Loucy (cell line): ENCODE measurements at regions not wholly inside any gene's neighbourhood (a gene's known extent, or its start where the extent isn't known, plus 50 kb on each side); places are given as distances from the start of the nearest gene placed in this dataset.
A peak's percentile ranks its signal among the peaks of the same experiment; 100 is the strongest.

Source experiments
- H2AFZ ChIP-seq: fragments of 200-600 bp; sonication (generic); 2 replicates; pipeline ENCODE4 v1.6.0; 2016; ENCODE audit warnings: antibody characterized with exemption, mild to moderate bottlenecking, low read length, moderate library complexity
- H3F3A ChIP-seq: fragments of 200-600 bp; 2 replicates; pipeline ENCODE4 v1.6.0; 2016; ENCODE audit warnings: antibody characterized with exemption, low read depth, mild to moderate bottlenecking
- H3K27me3 ChIP-seq: fragments of 200-600 bp; sonication (generic); 2 replicates; pipeline ENCODE4 v1.6.1; 2014; ENCODE audit warnings: low read length, mild to moderate bottlenecking; ENCODE audit not compliant: insufficient read depth, poor library complexity, severe bottlenecking
- H3K36me3 ChIP-seq: fragments of 200-600 bp; sonication (generic); 2 replicates; pipeline ENCODE4 v1.6.1; 2016; ENCODE audit warnings: low read length; ENCODE audit not compliant: insufficient read depth
- H3K4me1 ChIP-seq: fragments of 200-600 bp; sonication (generic); 2 replicates; pipeline ENCODE4 v1.5.1; 2014; ENCODE audit warnings: low read length, mild to moderate bottlenecking; ENCODE audit not compliant: insufficient read depth, poor library complexity, severe bottlenecking
- H3K4me2 ChIP-seq: fragments of 200-600 bp; sonication (generic); 2 replicates; pipeline ENCODE4 v1.6.0; 2014; ENCODE audit warnings: antibody characterized with exemption, low read length, low read depth, mild to moderate bottlenecking; ENCODE audit not compliant: poor library complexity, severe bottlenecking
- H3K4me3 ChIP-seq: fragments of 200-600 bp; sonication (generic); 2 replicates; pipeline ENCODE4 v1.5.1; 2014; ENCODE audit warnings: low read length, mild to moderate bottlenecking, mixed read lengths; ENCODE audit not compliant: poor library complexity, severe bottlenecking
- H3K79me2 ChIP-seq: fragments of 200-600 bp; sonication (generic); 2 replicates; pipeline ENCODE4 v1.6.1; 2014; ENCODE audit warnings: low read length; ENCODE audit not compliant: insufficient read depth
- H3K9ac ChIP-seq: fragments of 200-600 bp; sonication (generic); 2 replicates; pipeline ENCODE4 v1.6.0; 2014; ENCODE audit warnings: mild to moderate bottlenecking, low read depth, low read length, moderate library complexity; ENCODE audit not compliant: poor library complexity, severe bottlenecking
- H3K9me2 ChIP-seq: fragments of 200-600 bp; sonication (generic); replicated peaks from 2 replicates; pipeline ENCODE4 v1.6.1; 2016; ENCODE audit warnings: low read depth, low read length, mixed read lengths
- H3K9me3 ChIP-seq: fragments of 200-600 bp; sonication (generic); 2 replicates; pipeline ENCODE4 v1.6.1; 2014; ENCODE audit warnings: mild to moderate bottlenecking, antibody characterized with exemption, low read length, low read depth; ENCODE audit not compliant: insufficient read depth
- H4K20me1 ChIP-seq: fragments of 200-600 bp; sonication (generic); 2 replicates; pipeline ENCODE4 v1.6.0; 2014; ENCODE audit warnings: antibody characterized with exemption, low read length, mild to moderate bottlenecking; ENCODE audit not compliant: insufficient read depth, poor library complexity, severe bottlenecking
- CTCF ChIP-seq: fragments of 200-600 bp; sonication (generic); conservative IDR thresholded peaks from 2 replicates; pipeline ENCODE4 v1.5.1; 2014; ENCODE audit warnings: mild to moderate bottlenecking, antibody characterized with exemption, low read length
- EZH2phosphoT487 ChIP-seq: fragments of 200-600 bp; IDR thresholded peaks from 2 replicates; pipeline ENCODE4 v1.6.1; 2018; ENCODE audit warnings: antibody characterized with exemption, mild to moderate bottlenecking, moderate library complexity, borderline replicate concordance

- no peaks in the 10 kb centered on the region for H3K27me3 ChIP-seq
- no peaks in the 10 kb centered on the region for H3K79me2 ChIP-seq
- H3K4me2 ChIP-seq, result peak overlapping the region; percentile 17
- H3K9me2 ChIP-seq, result no peaks in the 10 kb centered on the region
- no peak overlapping the region for H2AFZ ChIP-seq
- H3K4me3 ChIP-seq, result no peak overlapping the region
- no peaks in the 10 kb centered on the region for H3F3A ChIP-seq
- H3K4me1 ChIP-seq, result peaks cover 20% of the 10 kb centered on the region
- no peak overlapping the region for H3K9ac ChIP-seq
- no peaks in the 10 kb centered on the region for H3K9me3 ChIP-seq
- no peaks in the 10 kb centered on the region for H3K36me3 ChIP-seq
- H4K20me1 ChIP-seq, result no peaks in the 10 kb centered on the region
- TF ChIP-seq EZH2phosphoT487 (no peak), CTCF (peak; percentile 95)
Observed at GRCh38 chr2:241950413-241951315, 81.1 kb downstream of the RTP5 start.

DNA sequence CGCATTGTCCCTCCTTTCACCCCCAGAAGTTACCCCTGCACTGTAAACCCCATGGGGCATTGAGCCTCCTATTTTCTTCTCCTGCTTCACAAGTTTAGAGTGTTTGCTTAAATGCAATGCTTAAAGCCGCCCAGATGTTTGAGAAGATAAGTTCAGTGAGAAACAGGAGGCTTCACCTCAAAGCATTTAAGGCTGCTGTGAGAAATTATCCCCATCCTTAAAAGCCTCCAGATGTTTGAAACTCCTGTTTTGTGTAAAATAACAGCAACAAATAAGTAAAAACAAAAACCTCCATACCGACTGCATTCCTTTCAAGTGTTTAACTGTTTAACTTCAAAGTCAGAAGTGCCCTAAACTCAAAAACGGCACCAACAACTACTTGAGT is 81.8 kb downstream of the RTP5 start:
- H4K20me1 ChIP-seq, result no peaks in the 10 kb centered on the region
- peak overlapping the region; percentile 17 for H3K4me2 ChIP-seq
- H3K9ac ChIP-seq, result no peak overlapping the region
- no peaks in the 10 kb centered on the region for H3K9me3 ChIP-seq
- H3K4me1 ChIP-seq, result peaks cover 20% of the 10 kb centered on the region
- no peak overlapping the region for H2AFZ ChIP-seq
- H3F3A ChIP-seq, result no peaks in the 10 kb centered on the region
- H3K9me2 ChIP-seq, result no peaks in the 10 kb centered on the region
- TF ChIP-seq CTCF, result no peak
- H3K4me3 ChIP-seq, result no peak overlapping the region
- no peaks in the 10 kb centered on the region for H3K27me3 ChIP-seq
- no peaks in the 10 kb centered on the region for H3K79me2 ChIP-seq
- H3K36me3 ChIP-seq, result no peaks in the 10 kb centered on the region

- H3K4me1 ChIP-seq, result peaks cover 20% of the 10 kb centered on the region
- H4K20me1 ChIP-seq, result no peaks in the 10 kb centered on the region
- H3K9me2 ChIP-seq, result no peaks in the 10 kb centered on the region
- H3K27me3 ChIP-seq, result no peaks in the 10 kb centered on the region
- no peak overlapping the region for H2AFZ ChIP-seq
- H3K79me2 ChIP-seq, result no peaks in the 10 kb centered on the region
- no peaks in the 10 kb centered on the region for H3K36me3 ChIP-seq
- no peaks in the 10 kb centered on the region for H3K9me3 ChIP-seq
- no peak overlapping the region for H3K4me2 ChIP-seq
- no peaks in the 10 kb centered on the region for H3F3A ChIP-seq
- TF ChIP-seq EZH2phosphoT487, result no peak
- TF ChIP-seq CTCF, result peak; percentile 27; the same call in 1 of the 2 replicates
- no peak overlapping the region for H3K4me3 ChIP-seq
- no peak overlapping the region for H3K9ac ChIP-seq
Observed at GRCh38 chr2:241951920-241952319, 82.4 kb downstream of the RTP5 start.
